ENCODE measurements at regions not wholly inside any gene's neighbourhood (a gene's known extent, or its start where the extent isn't known, plus 50 kb on each side); places are given as distances from the start of the nearest gene placed in this dataset.
"Not testable (repeated sequence)": the region's sequence is repeated elsewhere in the genome, so short reads cannot be mapped to it uniquely, and the experiment has no call there.

DNA sequence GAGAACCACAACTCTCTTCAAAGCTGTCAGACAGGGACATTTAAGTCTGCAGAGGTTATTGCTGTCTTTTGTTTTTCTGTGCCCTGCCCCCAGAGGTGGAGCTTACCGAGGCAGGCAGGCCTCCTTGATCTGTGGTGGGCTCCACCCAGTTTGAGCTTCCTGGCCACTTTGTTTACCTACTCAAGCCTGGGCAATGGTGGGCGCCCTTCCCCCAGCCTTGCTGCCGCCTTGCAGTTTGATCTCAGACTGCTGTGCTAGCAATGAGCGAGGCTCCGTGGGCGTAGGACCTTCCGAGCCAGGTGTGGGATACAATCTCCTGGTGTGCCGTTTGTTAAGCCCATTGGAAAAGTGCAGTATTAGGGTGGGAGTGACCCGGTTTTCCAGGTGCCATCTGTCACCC lies 822.1 kb downstream of the KCNMA1 start:
- intact Hi-C loops (cut with micrococcal nuclease); H3K4me1 Mint-ChIP-seq; H3K4me3 Mint-ChIP-seq; DNase-seq; H3K27ac Mint-ChIP-seq; H3K27me3 Mint-ChIP-seq; H3K36me3 Mint-ChIP-seq (ENCODE audit: low read depth); H3K9me3 Mint-ChIP-seq: not testable (repeated sequence)

GRCh38 chr10:76811430-76811829 lies 826.2 kb downstream of the KCNMA1 start:
- H3K9me3 Mint-ChIP-seq: no peaks in the 10 kb centered on the region

DNA sequence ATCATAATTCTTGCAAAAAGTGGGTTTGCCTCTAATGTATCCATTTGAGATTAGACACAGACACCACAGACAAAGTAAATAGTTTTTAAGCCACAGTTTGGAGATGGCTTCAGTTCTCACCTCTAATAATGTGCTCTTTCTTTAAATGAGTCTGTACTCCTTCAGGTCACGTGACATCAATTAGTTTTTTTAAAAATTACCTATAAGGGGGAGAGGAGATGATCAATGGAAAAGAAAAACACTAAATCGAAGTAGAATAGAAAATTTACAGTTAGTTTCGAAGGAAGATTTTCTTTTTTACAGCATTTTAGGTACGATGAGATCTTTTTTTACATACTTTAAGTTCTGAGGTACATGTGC lies 849.2 kb downstream of the KCNMA1 start:
- no peaks in the 10 kb centered on the region for H3K27me3 Mint-ChIP-seq
- no peak for DNase-seq
- intact Hi-C loops (cut with micrococcal nuclease): no loop called here
- H3K36me3 Mint-ChIP-seq (ENCODE audit: low read depth): no peaks in the 10 kb centered on the region
- no peak overlapping the region for H3K27ac Mint-ChIP-seq
- H3K4me3 Mint-ChIP-seq: no peak overlapping the region
- H3K9me3 Mint-ChIP-seq: no peaks in the 10 kb centered on the region
- H3K4me1 Mint-ChIP-seq: no peaks in the 10 kb centered on the region

More at GRCh38 chr10:76811430-76811829, 826.2 kb downstream of the KCNMA1 start:
- intact Hi-C loops (cut with micrococcal nuclease): no loop called here
- no peaks in the 10 kb centered on the region for H3K36me3 Mint-ChIP-seq (ENCODE audit: low read depth)
- no peak overlapping the region for H3K4me3 Mint-ChIP-seq
- no peak overlapping the region for H3K27ac Mint-ChIP-seq
- H3K4me1 Mint-ChIP-seq: no peaks in the 10 kb centered on the region
- H3K27me3 Mint-ChIP-seq: no peaks in the 10 kb centered on the region
- peak; percentile 3 for DNase-seq

- H3K9me3 Mint-ChIP-seq: no peaks in the 10 kb centered on the region
- DNase-seq: no peak
- H3K4me1 Mint-ChIP-seq: no peaks in the 10 kb centered on the region
- H3K27ac Mint-ChIP-seq: no peak overlapping the region
- H3K27me3 Mint-ChIP-seq: no peaks in the 10 kb centered on the region
- no peak overlapping the region for H3K4me3 Mint-ChIP-seq
- no peaks in the 10 kb centered on the region for H3K36me3 Mint-ChIP-seq (ENCODE audit: low read depth)
- intact Hi-C loops (cut with micrococcal nuclease): no loop called here
These were observed 849.7 kb downstream of the KCNMA1 start for GRCh38 chr10:76787746-76788451.

DNA sequence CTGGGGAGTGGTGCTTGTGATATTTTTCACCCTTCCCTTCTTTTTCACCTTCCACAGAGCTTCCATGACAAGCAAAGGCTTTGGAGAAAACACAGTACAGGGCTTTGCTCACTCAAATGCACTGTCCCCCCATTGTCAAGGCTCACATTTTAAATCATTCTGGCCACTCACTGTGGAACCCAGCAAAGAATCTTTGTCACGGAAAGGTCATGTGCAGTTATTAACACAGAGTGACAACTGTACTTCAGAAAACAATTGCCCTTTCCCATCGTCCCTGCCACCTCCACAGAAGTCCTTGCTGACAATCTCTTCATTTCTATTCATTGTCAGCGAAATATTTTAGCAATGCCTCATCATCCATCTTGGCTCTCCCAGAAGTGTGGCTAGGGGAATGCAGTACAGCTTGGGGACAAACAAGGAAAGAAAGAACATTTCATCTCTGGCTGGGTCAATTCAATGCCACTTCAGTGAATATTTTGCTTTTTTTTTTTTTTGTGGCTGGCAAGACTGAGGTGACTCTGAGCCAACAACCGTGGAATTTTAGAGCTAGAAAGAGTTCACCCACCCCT lies 851.0 kb downstream of the KCNMA1 start:
- no peak overlapping the region for H3K4me3 Mint-ChIP-seq
- DNase-seq: no peak

DNA sequence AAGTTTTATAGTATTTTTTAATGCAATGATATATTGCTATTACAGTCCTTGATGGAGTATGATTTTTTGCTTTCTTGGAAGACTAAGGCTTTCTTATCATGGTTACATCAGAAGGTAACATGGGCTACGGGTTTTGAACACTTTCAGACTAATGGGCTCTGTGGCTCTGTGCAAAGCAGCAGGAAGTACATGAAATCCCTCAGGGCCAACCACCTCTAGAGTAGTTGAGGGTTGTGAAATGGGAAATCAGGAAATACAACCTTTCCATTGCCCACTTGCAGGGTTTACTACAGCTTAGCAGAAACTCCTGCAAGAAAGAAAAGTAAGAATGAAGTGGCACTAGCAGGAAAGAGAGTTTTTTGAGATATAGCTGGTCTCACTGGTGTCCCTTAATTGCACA lies 853.5 kb downstream of the KCNMA1 start:
- H3K27me3 Mint-ChIP-seq: no peaks in the 10 kb centered on the region
- no peaks in the 10 kb centered on the region for H3K4me1 Mint-ChIP-seq
- intact Hi-C loops (cut with micrococcal nuclease): no loop called here
- no peak overlapping the region for H3K27ac Mint-ChIP-seq
- DNase-seq: no peak
- H3K9me3 Mint-ChIP-seq: no peaks in the 10 kb centered on the region
- no peak overlapping the region for H3K4me3 Mint-ChIP-seq
- no peaks in the 10 kb centered on the region for H3K36me3 Mint-ChIP-seq (ENCODE audit: low read depth)

More for the DNA sequence above, 851.0 kb downstream of the KCNMA1 start:
- Mint-ChIP-seq H3K27me3 (no peaks in the 10 kb centered on the region), H3K36me3 (ENCODE audit: low read depth) (no peaks in the 10 kb centered on the region), H3K27ac (no peak overlapping the region), H3K9me3 (no peaks in the 10 kb centered on the region), H3K4me1 (no peaks in the 10 kb centered on the region)
- intact Hi-C loops (cut with micrococcal nuclease): no loop called here

- no peak overlapping the region for H3K4me3 Mint-ChIP-seq
- H3K36me3 Mint-ChIP-seq (ENCODE audit: low read depth): no peaks in the 10 kb centered on the region
- no peaks in the 10 kb centered on the region for H3K4me1 Mint-ChIP-seq
- no peak overlapping the region for H3K27ac Mint-ChIP-seq
- no peak for DNase-seq
- intact Hi-C loops (cut with micrococcal nuclease): no loop called here
- no peaks in the 10 kb centered on the region for H3K9me3 Mint-ChIP-seq
- no peaks in the 10 kb centered on the region for H3K27me3 Mint-ChIP-seq
These were observed 857.8 kb downstream of the KCNMA1 start for GRCh38 chr10:76779796-76780301.

GRCh38 chr10:76778914-76779795 lies 858.5 kb downstream of the KCNMA1 start:
- H3K9me3 Mint-ChIP-seq: no peaks in the 10 kb centered on the region

DNA sequence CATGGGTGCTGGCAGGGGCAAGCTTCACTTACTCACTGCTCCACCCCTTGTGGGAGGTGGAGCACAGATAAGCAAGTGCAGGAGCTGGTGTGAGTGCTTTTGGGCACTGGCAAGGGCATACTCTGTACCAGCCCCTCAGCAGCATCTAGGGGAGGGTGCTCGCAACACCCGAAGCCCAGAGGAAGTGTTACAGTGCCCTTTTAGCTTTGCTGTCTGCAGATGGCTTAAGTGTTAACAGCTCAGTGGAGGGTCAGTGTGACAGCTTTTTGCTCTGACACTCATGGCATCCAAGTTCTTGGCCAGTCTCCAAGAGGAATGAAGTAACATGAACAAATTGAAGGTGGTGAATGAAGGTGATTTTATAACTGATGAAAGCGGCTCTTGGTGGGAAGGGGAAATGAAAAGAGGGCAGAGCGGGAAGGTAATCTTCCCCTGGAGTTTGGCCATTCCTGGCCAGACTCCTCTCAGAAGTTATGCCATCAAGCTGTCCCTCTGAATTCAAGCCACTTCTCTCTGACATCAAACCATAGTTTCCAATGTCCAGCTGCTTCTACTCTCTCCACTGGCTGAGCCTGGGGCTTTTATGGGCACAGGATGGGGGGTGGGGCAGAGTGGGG lies 862.5 kb downstream of the KCNMA1 start:
- H3K4me1 Mint-ChIP-seq: no peaks in the 10 kb centered on the region
- no peaks in the 10 kb centered on the region for H3K9me3 Mint-ChIP-seq
- DNase-seq: no peak
- H3K36me3 Mint-ChIP-seq (ENCODE audit: low read depth): no peaks in the 10 kb centered on the region
- H3K27ac Mint-ChIP-seq: no peak overlapping the region
- no peaks in the 10 kb centered on the region for H3K27me3 Mint-ChIP-seq
- intact Hi-C loops (cut with micrococcal nuclease): no loop called here
- no peak overlapping the region for H3K4me3 Mint-ChIP-seq

More at GRCh38 chr10:76778914-76779795, 858.5 kb downstream of the KCNMA1 start:
- Mint-ChIP-seq H3K36me3 (ENCODE audit: low read depth) (no peaks in the 10 kb centered on the region), H3K4me1 (no peaks in the 10 kb centered on the region), H3K27ac (no peak overlapping the region), H3K4me3 (no peak overlapping the region), H3K27me3 (no peaks in the 10 kb centered on the region)
- intact Hi-C loops (cut with micrococcal nuclease): no loop called here
- no peak for DNase-seq

- Mint-ChIP-seq H3K4me1 (no peaks in the 10 kb centered on the region), H3K27me3 (no peaks in the 10 kb centered on the region), H3K9me3 (no peaks in the 10 kb centered on the region), H3K4me3 (no peak overlapping the region), H3K36me3 (ENCODE audit: low read depth) (no peaks in the 10 kb centered on the region), H3K27ac (no peak overlapping the region)
- intact Hi-C loops (cut with micrococcal nuclease): no loop called here
- DNase-seq: no peak
These were observed 868.0 kb downstream of the KCNMA1 start for GRCh38 chr10:76769582-76769981.

GRCh38 chr10:76769161-76769560 lies 868.4 kb downstream of the KCNMA1 start:
- Mint-ChIP-seq H3K27ac (no peak overlapping the region), H3K36me3 (ENCODE audit: low read depth) (no peaks in the 10 kb centered on the region), H3K27me3 (no peaks in the 10 kb centered on the region), H3K4me1 (no peaks in the 10 kb centered on the region), H3K9me3 (no peaks in the 10 kb centered on the region), H3K4me3 (no peak overlapping the region)
- DNase-seq: no peak
- intact Hi-C loops (cut with micrococcal nuclease): no loop called here

DNA sequence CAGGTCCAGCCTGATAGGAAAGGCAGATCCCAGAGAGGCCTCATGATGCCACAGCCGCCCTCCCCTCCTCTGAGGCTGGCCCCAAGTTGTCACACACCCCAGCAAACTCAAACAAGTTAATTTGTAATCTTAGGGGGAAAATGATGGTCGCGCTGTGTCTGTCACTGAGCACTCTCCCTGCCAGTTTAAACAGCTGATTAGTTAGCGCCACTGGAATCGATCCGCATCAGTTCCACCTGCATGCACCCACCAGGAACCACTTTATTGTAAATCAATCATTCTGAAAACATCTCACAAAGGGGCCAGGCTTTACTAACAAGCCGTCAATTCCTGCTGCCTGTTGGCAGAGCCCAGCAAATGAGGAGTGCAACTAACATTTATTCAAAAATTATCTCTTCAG lies 870.9 kb downstream of the KCNMA1 start:
- DNase-seq: no peak
- no peaks in the 10 kb centered on the region for H3K4me1 Mint-ChIP-seq
- H3K9me3 Mint-ChIP-seq: no peaks in the 10 kb centered on the region
- no peaks in the 10 kb centered on the region for H3K27me3 Mint-ChIP-seq
- H3K4me3 Mint-ChIP-seq: no peak overlapping the region
- intact Hi-C loops (cut with micrococcal nuclease): no loop called here
- no peaks in the 10 kb centered on the region for H3K36me3 Mint-ChIP-seq (ENCODE audit: low read depth)
- H3K27ac Mint-ChIP-seq: no peak overlapping the region

DNA sequence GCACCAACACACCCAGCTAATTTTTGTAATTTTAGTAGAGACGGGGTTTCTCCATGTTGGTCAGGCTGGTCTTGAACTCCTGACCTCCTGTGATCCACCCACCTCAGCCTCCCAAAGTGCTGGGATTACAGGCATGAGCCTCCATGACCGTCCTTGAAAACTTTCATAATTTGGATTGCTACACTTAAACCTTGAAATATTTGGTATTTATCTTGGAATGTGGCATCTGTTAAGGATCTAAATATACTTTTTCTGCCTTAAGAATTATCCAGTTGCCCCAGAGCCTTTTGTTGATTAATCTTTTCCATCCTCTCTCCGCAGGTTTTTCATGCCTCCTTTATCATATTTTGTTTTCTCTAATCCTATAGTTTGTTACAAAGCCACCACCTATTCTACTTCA lies 872.7 kb downstream of the KCNMA1 start:
- H3K27ac Mint-ChIP-seq; H3K36me3 Mint-ChIP-seq (ENCODE audit: low read depth); H3K27me3 Mint-ChIP-seq; intact Hi-C loops (cut with micrococcal nuclease); H3K9me3 Mint-ChIP-seq; DNase-seq; H3K4me1 Mint-ChIP-seq; H3K4me3 Mint-ChIP-seq: not testable (repeated sequence)

DNA sequence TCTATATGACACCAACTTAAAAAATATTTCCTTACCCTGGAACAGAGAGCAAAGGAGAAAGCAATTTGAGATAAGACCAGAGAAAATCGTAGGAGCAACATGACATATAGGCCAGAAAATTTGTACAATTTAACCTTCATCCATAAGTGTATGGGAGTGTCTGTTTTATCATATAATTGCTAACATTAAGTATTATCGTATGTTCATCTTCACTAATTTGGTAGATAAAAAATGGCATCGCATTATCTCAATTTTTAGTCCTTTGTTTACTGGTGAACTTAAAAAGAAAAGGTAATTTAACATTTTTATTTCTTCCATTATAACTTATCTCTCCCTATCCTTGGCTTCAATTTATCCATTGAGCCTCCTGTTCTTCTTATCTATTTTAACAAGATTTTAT lies 873.4 kb downstream of the KCNMA1 start:
- H3K9me3 Mint-ChIP-seq: no peaks in the 10 kb centered on the region

More for the DNA sequence above, 873.4 kb downstream of the KCNMA1 start:
- Mint-ChIP-seq H3K4me3 (no peak overlapping the region), H3K4me1 (no peaks in the 10 kb centered on the region), H3K27ac (no peak overlapping the region), H3K36me3 (ENCODE audit: low read depth) (no peaks in the 10 kb centered on the region), H3K27me3 (no peaks in the 10 kb centered on the region)
- no peak for DNase-seq
- intact Hi-C loops (cut with micrococcal nuclease): no loop called here
